CD4-positive, alpha-beta T cell treated with Interleukin-12 subunit alpha and Interleukin-12 subunit beta, for 1 hour (primary cell): ENCODE measurements at regions not wholly inside any gene's neighbourhood (a gene's known extent, or its start where the extent isn't known, plus 50 kb on each side); places are given as distances from the start of the nearest gene placed in this dataset.
"Not testable (repeated sequence)": the region's sequence is repeated elsewhere in the genome, so short reads cannot be mapped to it uniquely, and the experiment has no call there.

ENCODE experiments used
- DNase-seq: peaks from one replicate; pipeline ENCODE4 v3.0.0-alpha.2; 2020

DNA sequence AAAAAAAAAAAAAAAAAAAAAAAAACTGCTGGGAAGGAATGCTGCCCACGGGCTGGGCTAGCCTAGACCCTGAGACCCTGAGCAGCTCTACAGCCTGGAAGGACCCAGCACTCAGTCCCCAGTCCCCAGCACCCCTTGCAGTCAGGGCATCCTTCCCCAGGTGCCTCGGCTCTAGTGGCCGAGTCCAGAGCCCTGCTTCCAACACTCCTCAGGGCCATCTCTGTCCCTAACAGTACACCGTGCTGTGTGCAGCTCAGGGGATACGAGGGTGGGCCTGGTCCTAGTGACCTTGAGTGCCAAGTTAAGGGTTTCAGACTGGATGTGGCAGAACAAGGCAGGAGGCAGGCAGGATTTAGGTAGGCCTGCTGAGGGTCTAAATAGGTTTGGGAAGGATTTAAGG, 50.2 kb upstream of the LRP8 start:
- DNase-seq = no peak

DNA sequence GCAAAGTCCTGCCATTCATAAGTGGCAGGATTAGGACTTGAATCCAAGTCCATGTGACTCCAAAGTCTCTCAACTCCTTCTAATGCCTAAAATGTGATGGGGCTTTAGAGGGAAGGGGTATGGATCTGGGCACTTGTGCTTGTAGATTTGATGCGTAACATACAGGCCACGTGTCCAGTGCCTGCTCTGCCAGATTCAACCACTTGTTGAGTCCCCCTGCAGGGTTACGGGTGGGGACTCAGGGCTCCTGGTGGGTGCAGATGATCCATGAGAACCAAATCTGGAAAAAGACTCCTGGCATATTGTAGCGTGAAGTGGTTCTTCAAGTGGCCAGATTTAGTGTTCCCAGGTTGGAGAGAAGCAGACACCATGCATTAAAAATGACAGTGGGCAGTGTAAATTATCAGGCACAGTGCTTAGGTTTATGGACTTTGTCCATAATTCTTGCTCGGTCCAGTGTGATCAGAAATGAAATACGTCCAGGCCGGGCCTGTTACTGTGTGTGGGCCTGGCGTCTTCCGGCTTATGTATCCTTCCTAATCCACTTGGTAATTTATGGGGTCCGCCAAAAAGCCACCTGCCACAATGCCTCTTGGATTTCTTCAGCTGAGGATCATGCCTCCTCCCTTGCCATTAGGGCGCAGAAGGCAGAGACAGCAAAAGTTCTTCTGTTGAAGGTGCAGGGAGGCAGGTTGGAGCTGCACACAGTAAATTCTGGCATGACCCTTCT, 51.2 kb upstream of the LRP8 start:
- no peak for DNase-seq

DNA sequence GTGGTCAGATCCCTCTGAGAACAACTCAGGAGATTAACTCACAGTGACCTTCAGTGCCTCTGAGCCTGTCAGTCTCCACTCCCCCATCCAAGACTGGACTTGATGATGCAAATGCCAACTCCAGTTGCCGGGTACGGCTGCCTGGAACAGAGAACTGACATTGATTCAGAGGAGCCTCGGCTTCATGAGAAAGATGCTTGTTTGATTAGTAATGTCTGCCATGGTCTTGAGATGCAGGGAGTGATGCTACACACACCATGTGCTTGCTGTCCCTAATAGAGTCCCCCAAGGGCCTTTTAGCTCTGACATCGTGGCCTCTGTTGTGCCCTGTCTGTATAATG, 51.8 kb upstream of the LRP8 start:
- DNase-seq = no peak

DNA sequence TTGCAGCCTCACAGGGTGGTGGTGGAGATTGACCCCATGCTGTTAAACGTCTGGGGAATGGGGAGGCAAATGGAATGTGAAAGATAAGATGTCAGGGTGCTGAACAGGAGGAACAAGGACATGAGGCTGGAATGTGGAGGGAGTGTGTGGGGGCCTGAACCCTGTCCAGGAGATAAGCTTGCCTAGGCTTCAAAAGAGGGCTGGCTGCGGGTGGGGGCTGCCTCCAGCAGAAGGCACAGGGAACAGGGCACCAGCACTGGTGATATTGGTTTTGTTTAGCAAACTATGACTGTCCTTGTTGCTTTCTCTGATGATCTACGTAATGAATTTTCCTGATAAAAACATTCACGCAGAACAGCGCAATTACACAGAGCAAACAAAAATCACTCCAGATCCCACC, 52.4 kb upstream of the LRP8 start:
- no peak for DNase-seq

DNA sequence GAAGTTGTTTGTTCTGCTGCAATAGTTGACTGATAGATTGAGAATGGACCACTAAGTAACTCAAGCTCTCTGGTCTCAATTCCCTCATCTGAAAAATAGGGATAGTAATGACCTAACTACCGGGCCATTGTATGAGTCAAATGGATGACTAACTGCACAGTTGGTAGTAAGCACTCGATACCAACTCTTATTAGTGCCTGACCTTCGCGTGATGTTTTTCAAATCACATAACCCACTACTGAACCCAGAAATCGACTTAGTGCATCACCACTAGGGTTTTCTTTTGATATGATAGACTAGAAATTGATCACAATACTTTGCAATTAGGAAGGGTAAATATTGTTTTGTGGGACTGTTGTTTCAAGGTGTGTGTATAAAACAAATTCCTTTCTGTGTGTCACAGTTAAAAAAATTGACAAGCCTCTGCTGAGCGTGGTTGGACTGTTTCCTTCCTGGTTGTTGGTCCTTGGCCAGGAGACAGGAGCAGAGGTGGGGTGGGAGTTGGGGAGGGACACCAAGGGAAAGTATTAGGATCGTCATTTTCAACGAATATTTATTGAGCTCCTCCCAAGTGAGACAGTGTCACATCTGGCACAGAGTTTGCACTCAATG, 54.0 kb upstream of the LRP8 start:
- no peak for DNase-seq

DNA sequence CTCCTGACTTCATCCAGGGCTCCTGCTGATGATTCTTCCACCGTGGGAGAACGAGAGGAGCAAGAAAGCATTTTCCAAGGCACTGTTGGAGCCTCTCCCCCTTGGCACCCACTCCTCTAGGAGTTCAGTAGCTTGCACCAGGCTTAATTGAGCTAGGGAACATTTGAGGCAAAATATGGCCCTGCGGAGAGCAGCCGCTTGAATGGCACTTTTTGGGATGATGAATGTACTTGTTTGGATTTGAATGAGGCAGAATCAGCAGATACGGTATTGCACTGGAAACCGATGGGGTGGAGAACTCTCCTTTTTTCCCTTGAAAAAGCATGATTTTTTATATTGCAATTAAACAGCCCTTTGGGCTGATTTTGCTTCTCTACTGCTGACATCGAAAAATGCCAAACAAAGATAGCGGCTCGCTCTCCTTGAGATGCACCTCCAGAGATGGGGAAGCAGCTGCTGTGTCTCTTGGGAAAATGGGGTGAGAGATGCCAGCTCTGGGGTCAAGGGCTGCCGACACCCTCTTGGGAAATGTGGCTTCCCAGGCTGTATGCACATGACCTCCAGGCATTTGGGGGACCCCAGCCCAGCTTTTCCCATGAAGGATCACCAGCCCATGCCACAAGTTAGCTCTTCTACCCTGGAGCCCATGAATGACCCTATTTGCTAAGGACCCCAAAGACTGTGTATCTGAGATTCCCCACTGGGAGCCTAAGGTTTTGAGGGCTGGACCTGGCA, 55.4 kb upstream of the LRP8 start:
- DNase-seq = no peak

DNA sequence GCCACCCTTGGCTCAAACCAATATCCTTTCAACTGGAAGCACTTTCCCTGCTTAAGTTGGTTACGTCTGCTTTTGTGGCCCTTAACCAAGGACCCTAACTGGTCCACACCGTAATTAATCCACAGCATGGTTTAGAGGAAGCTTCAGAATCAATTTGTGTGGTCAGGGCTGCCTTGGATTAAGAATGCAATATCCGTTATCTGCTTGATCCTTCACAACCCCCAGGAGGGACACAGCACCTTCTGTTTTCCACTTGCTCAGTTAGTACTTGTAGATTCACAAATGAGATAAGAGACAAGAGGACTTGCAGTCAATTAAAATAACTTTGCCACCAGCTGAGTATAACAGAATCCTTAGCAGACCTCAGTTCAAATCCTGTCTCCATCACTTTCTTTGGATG, 56.9 kb upstream of the LRP8 start:
- DNase-seq = no peak

DNA sequence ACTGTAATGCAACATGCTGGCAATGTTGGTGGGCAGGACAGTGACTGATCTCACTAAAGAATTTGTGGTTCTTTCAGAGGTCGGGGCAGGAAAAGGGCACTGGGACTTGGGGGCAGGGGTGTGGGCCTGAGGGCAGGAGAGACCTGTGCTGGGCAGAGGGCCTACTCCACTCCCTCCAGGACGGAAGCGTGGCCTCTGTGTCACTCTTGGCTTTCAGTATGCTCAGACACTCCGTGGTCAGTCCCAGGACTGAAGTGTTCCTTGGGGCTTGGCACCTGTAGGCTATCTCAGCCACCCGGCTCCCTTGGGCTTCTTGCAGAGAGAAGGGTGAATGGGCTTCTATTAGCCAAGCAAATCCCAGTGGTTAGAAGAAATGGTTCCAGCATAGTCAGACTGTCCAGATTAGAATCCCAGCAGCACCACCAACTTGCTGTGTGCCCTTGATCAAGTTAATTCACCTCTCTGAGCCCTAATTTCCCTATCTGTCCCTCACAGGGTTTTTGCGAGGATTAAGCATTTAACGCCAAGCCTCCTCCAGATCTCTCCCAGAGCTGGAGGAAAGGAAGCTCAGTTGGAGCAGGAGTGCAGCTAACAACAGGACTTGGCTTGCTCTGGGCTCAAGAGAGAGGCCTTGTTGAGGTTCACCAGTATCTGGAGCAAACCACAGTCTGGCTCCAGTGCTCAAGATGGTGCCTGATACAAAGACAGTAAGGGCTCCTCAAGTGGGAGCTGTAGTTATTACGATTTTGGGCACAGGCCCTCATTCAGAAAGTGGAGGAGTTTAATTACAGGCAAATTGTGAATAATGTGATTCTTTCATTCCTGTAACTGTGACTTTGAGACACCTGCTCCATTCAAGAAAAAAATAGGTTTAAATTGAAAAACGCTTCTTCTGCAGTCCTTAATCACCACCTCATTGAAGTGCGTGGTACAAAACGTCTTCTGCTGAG, 57.7 kb upstream of the LRP8 start:
- no peak for DNase-seq

DNA sequence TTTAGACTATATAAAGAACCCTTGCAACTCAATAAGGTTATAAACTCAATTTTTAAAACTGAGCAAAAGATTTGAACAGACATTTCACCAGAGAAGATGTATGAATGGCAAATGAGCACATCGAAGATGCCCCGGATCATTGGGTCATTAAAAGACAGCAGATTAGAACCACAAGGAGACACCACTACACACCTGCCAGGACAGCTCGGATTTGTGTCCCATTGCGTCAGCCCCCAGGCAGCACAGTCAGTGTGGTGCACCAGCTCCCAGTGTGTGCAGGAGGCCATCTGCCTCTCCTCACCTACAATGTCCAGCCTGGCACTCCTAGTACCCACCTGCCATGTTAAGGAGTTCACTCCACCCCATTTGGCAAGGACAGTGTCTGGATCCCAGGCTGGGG, 61.1 kb upstream of the LRP8 start:
- DNase-seq = no peak

DNA sequence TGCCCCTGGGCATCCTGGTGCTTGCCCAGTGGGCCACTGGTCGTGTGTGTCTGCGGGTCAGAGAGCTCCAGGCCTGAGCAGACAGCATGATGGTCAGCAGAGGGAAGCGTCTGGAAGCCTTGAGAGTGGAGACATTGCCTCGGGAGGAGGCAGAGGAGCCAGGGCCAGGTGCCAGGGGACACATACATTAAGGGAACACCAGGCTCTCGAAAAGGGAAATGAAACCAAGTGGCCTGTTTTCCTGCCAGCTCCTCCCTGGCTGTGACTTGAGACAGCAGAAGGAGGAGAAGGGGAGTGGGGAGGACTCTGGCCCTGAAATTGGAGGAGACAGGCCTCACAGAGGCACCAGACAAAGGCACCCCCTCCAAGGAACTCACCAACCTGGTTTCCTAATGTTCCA, 62.4 kb upstream of the LRP8 start:
- DNase-seq = no peak

DNA sequence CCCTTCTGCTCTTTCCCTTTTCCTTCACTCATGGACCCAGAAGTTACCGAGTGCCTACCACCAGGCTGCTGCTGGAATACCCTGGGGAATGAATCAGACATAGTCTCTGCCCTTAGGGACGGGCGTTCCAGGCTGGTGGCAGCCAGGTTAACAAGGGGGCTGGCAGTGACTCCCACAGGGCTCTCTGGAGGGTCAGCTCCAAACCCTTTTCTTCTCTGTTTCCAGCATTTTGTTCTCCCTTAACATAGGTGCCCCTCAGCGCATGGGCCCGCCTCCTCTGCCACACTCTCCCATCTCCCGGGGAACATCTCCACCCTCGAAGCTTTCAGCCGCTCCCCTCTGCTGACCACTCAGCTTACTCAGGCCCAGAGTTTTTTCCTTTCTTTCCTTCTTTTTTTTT, 62.9 kb upstream of the LRP8 start:
- DNase-seq = no peak

DNA sequence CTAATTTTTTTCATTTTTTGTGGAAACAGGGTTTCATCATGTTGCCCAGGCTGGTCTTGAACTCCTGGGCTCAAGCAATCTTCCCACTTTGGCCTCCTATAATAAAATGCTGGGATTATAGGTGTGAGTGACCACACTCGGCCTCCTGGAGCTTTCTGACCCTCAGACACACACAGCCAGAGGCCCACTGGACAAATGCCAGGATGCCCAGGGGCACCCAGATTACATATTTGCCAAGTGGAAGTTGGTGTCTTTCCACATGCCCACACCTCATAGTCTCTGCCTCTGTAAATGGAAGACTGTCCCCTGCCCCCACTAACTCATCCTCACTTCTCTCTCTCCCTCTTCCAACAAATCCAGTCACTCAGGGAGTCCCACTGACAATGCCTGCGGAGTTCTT, 63.4 kb upstream of the LRP8 start:
- no peak for DNase-seq

DNA sequence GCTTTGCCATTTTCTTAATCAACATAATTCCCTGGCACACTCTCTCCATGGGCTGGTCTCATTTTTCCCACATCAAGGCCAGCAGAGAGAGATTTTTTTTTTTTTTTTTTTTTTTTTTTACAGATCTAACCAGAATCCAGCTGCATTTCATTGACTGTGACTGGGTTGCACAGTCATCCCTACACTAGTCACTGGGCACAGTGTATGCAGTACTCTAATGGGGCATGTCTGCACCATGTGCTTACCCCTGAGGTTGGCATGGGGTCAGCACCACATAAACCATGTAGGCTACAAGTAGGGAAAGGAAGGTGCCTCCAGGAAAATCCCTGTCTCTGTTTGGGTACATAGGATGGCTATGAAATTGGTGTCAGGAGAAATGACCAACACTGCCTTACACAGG, 64.1 kb upstream of the LRP8 start:
- no peak for DNase-seq

DNA sequence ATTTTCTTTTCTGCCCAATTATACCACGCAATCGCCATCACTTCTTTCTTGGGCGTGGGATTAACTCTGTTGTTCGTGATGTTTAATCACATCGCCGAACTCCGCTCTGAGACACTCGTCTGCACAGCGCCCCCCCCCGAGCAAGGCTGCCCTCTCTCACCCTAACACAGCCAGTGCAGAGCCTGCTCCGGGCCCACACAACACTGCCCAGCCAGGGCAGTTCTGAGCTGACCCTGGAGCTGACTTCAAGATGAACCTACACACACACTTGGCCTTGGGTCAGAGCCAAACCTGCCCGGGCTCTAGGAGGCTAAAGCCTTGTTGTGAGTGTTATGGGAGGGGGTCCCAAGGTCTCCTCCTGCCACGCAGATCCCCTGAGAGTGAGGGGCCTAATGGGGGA, 64.6 kb upstream of the LRP8 start:
- DNase-seq = no peak

DNA sequence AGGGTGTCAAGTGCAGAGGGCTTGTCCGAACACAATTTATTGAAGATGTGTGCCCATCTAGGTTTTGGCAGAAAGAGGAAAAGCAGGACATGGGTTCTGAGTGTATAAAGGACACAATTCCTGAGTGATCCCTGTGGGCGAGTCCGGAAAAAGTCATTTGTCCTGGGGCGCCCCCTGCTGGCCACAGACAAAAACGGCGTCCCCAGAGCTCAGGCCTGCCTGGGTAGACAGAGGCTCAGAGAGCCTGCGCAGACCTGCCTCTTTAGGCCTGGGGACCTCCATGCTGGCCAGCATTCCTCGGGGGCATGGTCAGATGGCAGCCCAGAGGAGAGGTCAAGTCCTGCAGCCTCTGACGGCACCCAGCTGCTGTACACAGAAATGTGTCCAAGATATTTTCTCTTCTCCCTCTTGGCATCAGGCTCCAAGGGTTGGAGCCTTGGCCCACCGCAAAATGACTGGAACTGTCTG, 65.5 kb upstream of the LRP8 start:
- DNase-seq = peak; percentile 70

DNA sequence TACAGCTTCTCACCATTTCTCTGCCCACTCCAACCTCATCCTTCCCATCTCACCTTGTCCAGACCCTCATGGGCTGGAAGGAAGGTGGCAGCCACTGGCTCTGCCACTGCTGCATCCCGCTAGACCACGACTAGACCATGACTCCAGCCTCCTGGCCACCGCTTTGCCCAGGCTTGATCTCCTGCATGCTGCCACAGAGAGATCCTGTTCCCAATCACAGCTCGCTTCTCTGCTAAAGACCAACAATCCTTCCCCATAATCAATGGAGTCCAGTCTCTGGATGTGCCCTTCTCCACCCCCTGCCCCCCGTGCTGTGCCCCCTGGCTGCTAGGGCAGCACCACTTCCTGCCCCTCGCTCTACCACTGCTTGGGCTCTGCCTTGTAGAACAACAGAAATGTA, 64.9 kb upstream of the DMRTB1 start:
- DNase-seq = no peak

DNA sequence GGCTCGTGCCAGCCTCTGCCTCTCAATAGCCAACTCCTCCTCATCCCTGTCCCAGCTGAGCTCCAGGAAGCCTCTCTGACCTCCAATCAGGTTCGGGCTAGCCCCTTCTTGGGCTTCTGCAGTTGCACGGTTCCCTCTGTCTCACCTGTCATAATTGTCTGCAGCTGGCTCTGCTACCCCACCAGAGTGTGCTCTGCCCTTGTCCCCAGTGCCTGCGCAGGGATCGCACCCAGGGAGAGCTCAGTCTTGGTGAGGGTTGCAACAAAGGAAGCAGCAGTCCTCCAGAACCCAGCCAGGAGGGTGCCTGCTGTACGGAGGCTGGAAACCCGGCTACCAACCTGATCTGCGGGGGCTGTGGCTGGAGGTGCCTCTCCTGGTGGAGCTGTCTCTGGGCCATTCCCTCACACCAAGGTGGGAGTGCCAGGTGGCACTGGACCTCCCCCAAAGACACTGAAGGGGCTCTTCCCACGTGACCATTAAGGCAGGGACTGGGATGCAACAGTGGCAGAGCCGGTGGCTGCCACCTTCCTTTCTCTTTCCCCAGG, 63.5 kb upstream of the DMRTB1 start:
- no peak for DNase-seq

DNA sequence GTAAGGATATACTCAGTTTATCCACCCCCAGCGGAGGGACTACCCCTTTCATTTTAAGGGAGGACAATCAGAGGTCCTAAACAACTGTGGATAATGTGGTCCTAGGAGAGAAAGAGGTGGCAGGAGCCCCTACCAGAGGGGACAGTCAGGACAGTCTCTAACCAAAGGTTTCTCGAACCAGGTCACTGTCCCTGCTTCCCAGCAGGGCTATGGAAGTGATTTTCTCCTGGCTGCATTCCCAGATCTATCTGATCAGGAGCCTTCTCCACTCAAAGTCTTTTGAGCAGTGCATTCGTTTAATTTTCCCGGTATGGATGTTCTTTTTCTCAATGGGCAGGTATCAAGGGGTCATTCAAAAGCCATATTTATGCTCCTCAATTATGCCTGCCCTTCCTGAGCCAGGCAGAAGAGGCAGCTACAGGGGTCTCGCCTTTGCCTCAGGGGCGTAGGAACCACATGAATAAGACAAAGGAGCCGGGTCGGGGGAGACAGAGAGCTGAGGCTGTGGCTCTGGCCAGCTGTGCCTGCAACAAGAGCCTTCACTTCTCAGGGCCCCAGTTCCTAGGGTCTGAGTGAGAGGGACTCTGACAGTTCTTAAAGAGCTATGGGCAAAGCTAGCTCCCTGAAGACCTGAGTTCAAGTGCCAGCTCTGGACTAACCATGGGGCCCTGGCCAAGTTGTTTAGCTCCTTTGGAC, 62.5 kb upstream of the DMRTB1 start:
- no peak for DNase-seq

DNA sequence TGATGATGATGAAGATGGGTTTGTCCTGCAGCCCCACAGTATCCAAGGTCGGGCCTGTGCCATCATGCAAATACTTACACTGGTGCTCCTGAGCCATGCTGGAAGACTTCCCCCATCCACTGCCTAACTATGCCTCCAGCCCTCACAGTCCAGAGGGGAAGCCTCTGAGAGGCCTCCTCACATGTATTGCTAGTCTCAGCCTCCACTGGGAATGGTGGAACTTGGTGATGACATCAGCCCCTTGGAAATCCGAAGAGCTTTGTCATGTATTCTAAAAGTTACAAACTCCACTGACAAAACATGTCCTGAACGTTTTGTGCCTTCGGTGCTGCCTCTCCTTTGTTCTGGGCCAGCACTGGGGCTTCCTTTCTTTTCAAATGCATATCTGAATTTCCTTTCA, 61.1 kb upstream of the DMRTB1 start:
- DNase-seq = no peak

DNA sequence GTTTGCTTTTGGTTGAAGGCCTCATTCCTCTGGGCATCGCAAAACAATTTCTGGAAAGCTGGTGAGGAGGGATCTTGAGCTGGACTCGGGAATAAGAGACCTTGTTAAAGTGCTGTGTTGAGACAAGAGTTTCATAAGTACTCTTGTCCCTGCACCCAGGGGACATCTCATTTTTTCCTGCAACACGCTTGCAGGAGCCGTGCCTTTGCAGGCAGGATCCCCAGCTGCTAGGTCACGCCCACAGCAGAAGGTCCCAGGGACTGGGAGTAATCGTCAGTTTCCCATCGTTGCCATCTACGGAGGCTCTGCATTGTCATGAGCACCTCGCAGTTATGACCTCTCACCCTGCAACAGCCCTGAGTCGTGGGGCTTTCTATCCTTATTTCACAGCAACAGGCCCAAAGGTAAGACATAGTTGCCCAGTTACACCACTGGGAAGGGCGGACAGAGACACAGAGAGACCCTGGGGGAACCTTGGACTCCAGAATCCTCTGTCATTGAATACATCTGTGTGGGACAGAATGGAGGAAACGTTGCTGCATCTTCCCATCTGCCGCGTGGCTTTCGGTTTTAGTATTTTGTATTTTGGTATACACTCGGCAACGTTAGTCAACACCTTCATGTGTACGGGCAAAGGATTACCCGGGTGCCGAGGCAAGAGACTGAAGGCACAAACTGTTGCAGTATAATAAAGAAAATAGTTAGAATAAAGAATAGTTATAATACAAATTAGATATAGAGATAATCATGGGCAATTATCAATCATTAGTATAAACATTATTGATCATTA, 60.4 kb upstream of the DMRTB1 start:
- no peak for DNase-seq

DNA sequence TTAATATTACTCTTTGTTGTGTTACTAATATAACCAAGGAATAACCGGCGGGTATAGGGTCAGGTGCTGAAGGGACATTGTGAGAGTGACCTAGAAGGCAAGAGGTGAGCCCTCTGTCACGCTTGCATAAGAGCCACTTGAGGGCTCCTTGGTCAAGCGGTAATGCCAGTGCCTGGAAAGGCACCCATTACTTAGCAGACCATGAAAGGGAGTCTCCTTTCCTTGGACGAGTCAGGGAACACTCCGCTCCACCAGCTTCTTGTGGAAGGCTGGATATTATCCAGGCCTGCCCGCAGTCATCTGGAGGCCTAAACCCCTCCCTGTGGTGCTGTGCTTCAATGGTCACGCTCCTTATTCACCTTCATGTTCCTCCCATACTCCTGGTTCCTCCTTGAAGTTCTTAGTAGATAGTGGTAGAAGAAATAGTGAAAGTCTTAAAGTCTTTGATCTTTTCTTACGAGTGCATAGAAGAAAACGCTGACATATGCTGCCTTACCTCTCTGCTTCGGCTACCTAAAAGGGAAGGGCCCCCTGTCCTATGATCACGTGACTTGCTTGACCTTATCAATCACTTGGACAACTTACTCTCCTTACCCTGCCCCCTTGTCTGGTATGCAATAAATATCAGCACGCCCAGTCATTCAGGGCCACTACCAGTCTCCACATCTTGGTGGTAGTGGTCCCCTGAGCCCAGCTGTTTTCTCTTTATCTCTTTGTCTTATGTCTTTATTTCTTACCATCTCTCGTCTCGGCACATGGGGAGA, 59.6 kb upstream of the DMRTB1 start:
- DNase-seq = not testable (repeated sequence)
